ENCODE measurements at regions not wholly inside any gene's neighbourhood (a gene's known extent, or its start where the extent isn't known, plus 50 kb on each side); places are given as distances from the start of the nearest gene placed in this dataset.

DNA sequence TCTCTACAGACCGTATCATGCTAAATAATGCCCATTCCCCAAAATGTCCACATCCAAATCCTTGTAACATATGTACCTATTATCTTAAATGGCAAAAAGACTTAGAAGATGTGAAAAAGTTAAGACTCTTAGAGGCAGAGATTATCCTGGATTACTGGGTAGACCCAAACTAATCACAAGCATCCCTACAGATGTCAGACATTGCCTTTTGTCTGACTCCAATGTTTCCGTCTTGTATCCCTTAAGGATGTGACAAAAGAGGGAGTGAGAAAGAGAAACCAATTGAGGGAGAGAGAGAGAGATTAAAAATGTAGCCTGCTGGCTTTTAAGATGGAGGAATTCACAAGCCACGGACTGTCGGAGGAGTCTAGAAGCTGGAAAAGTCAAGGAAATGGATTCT is 401.9 kb upstream of the FSTL5 start:
- H3K4me1 ChIP-seq: no peaks in the 10 kb centered on the region
- intact Hi-C loops (cut with DNase I): no loop called here
- DNase-seq (no peak), ATAC-seq (no peak)
- no peaks in the 10 kb centered on the region for H3K36me3 ChIP-seq
- H3K4me3 ChIP-seq: no peak overlapping the region
- 55 to 69% methylated on average over 4 of the region's 4 CpGs for WGBS, 2 donors
- H3K27ac ChIP-seq: no peak overlapping the region
- H3K9me3 ChIP-seq: no peaks in the 10 kb centered on the region
- TF ChIP-seq, protein P1, sequence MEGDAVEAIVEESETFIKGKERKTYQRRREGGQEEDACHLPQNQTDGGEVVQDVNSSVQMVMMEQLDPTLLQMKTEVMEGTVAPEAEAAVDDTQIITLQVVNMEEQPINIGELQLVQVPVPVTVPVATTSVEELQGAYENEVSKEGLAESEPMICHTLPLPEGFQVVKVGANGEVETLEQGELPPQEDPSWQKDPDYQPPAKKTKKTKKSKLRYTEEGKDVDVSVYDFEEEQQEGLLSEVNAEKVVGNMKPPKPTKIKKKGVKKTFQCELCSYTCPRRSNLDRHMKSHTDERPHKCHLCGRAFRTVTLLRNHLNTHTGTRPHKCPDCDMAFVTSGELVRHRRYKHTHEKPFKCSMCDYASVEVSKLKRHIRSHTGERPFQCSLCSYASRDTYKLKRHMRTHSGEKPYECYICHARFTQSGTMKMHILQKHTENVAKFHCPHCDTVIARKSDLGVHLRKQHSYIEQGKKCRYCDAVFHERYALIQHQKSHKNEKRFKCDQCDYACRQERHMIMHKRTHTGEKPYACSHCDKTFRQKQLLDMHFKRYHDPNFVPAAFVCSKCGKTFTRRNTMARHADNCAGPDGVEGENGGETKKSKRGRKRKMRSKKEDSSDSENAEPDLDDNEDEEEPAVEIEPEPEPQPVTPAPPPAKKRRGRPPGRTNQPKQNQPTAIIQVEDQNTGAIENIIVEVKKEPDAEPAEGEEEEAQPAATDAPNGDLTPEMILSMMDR (IDR thresholded peaks at IDR 0.05): no peak
- no peaks in the 10 kb centered on the region for H3K27me3 ChIP-seq

DNA sequence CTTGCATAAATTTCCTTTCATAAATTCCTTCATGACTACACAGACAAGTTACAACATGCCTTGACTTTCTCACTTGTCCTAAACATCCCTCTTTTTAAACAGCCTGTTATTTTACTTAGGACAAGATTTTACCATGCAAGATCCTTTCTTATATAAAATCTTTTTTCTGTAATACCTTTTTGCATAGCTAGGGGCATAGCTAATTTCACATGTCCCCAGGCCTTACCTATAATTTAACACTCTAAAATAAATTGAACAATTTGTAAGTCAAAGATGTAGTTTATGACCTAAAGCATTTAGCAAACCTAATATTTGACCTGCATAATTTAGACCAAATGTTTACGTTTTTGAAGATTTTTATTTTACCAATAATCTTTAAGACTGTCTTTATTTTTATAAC is 396.3 kb upstream of the FSTL5 start:
- no peak for ATAC-seq
- WGBS, 2 donors: 82 to 86% methylated on average over 1 of the region's 1 CpG

DNA sequence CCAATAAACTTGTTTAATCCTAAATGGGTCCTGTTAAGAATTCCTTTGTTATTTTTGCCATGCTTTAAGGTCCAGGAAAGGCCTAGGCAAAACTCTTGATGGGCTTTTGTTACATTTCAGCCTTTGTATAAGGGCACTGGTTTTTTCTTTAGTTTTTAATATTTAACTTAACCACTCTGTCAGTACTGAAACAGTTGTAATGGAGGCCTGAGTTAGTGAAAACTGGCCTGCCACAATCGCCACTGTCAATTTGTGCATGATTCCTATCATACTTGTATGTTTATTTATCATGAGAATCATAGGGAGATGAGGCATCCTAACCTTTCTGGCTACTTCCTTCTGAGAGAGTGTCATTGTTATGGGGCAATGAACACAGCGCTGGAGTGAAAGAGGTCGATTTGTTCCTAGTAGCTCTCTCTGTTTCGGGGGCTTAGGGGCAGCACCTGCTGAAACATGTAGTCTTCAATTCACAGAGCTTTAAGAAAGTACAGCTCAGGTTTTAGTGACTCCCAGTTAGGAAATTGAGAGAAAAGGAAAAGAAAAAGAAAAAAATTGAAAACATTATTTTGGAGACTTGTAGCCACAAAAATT is 393.8 kb upstream of the FSTL5 start:
- ATAC-seq (no peak), DNase-seq (no peak)
- H3K36me3 ChIP-seq: no peaks in the 10 kb centered on the region
- intact Hi-C loops (cut with DNase I): no loop called here
- H3K9me3 ChIP-seq: peaks cover 0 to 11% (median 0%) of the 10 kb centered on the region in 11 donors
- H3K27ac ChIP-seq: no peak overlapping the region
- TF ChIP-seq, protein P1 (IDR thresholded peaks at IDR 0.05): no peak
- 80 to 81% methylated on average over 4 of the region's 4 CpGs for WGBS, 2 donors
- no peaks in the 10 kb centered on the region for H3K27me3 ChIP-seq
- no peaks in the 10 kb centered on the region for H3K4me1 ChIP-seq
- H3K4me3 ChIP-seq: no peak overlapping the region

More for the DNA sequence above, 396.3 kb upstream of the FSTL5 start:
- TF ChIP-seq, protein P1 (IDR thresholded peaks at IDR 0.05): no peak
- no peaks in the 10 kb centered on the region for H3K4me1 ChIP-seq
- no peak overlapping the region for H3K27ac ChIP-seq
- intact Hi-C loops (cut with DNase I): no loop called here
- peaks cover 0 to 4% (median 0%) of the 10 kb centered on the region in 11 donors for H3K9me3 ChIP-seq
- H3K36me3 ChIP-seq: no peaks in the 10 kb centered on the region
- no peak for DNase-seq
- H3K27me3 ChIP-seq: no peaks in the 10 kb centered on the region
- no peak overlapping the region for H3K4me3 ChIP-seq

DNA sequence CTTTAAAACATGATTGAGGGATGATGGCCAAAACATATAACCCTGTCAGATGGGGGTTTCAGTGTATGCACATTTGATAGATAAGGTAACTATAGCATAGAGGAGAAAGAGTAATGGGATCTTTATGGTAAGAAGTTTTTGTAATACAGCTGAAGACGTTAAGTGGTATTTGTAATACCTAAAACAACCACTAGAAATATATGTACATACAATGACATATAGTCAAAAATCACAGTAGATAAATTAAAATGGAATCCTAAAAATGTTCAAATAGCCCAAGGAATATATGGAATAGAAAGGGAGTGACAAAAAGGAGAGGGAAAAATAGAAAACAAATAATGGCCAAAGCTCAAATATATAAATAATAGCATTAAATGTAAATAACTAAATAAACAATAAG is 371.3 kb upstream of the FSTL5 start:
- intact Hi-C loops (cut with DNase I): no loop called here
- 58 to 88% methylated on average over 1 of the region's 1 CpG for WGBS, 2 donors

More for the DNA sequence above, 371.3 kb upstream of the FSTL5 start:
- TF ChIP-seq, protein P1 (IDR thresholded peaks at IDR 0.05): peak in 2 of 9 donors; percentile 12 to 21
- DNase-seq: no peak
- Histone ChIP-seq H3K27ac (no peak overlapping the region), H3K4me1 (no peaks in the 10 kb centered on the region), H3K9me3 (no peaks in the 10 kb centered on the region), H3K4me3 (no peak overlapping the region), H3K36me3 (no peaks in the 10 kb centered on the region), H3K27me3 (no peaks in the 10 kb centered on the region)
- ATAC-seq: no peak

Measured in heart right ventricle (tissue), 16 donors.